Endometrium (tissue), 2 donors: ENCODE measurements at regions not wholly inside any gene's neighbourhood (a gene's known extent, or its start where the extent isn't known, plus 50 kb on each side); places are given as distances from the start of the nearest gene placed in this dataset.

Source experiments
- FAIRE-seq: peaks from 2 replicates; lab custom pipeline; 2012; peaks lifted over from hg19 to GRCh38; lab: Jason Lieb, UNC
- donor health status: control.
- donor health status: control.

DNA sequence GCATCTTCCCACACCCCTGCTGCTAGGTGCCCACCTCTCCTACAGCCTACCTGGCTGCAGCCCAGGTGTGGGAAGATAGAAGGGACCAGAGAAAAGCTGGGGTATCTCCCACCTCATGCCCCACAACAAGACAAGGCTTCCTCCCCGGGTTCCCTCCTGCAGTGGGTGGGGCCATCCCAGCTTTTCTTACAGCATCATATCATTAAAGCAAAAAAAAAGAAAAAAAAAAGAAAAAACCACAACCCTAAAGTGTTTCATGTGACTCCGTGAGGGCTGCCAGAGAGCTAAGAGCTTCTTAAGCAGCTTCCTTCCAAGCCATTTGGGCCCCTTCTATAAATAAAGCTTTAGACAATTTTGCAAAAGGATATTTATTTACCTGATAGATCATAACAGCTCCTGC lies 455.4 kb upstream of the TSHZ3 start:
- FAIRE-seq = no peak

DNA sequence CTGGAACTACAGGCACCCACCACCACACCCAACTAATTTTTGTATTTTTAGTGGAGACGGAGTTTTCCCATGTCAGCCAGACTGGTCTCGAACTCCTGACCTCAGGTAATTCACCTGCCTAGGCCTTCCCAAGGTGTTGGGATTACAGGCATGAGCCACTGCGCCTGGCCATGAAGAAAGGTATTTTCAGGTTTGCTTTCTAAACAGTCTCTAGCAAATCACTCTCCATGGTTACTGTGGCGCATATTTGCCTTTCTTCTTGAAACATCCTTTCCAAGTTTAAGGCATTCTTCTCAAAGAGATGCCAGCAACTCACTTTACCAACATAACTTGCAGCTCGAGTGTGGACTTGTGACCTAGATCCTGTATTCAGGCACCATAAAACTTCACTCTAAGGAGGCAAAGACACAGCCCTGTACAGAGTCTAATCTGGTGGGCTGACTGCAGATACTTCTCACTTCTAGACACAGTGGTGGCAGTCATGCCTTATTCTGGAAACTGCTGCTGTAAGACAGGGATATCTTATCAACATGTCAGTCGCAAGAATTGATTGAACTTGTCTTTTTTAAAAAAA lies 461.4 kb upstream of the TSHZ3 start:
- no peak for FAIRE-seq

GRCh38 chr19:31817971-31818797 lies 468.9 kb upstream of the TSHZ3 start:
- no peak for FAIRE-seq

DNA sequence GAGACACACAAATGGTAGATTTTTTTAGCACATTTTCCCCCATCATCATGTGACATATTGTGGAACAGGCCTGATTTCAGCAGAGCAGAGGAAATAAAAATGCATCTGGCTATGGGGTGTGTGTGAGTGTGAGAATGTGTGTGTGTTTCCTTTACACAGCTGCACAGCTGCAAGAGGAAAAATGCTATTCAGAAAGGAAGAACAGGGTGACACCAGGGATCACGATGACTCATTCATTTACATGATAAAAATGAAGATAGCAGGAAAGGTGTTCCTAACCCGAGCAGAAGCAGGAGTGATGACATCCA lies 469.5 kb upstream of the TSHZ3 start:
- FAIRE-seq = peak; percentile 21

DNA sequence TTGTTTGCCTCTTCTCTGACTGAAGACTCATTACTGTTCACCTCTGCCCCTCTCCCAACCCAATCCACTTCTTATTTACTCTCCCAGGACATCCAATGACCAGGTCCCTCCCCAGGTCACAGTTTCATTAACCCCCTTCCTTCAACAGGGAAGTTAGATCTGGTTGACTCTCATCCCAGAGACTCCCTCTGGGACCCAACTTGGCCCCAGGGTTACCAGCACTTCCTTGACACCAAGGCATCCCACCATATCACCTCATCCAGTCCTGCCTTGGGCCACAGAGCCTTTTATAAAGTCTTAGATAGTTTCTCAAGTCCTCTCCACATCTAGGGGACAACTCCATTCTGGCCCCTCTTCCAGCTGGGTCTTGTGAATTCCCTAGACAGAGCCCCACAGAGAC lies 470.6 kb upstream of the TSHZ3 start:
- FAIRE-seq = no peak

GRCh38 chr19:31821346-31821745 lies 472.1 kb upstream of the TSHZ3 start:
- FAIRE-seq = no peak

- FAIRE-seq = no peak
These were observed 476.2 kb upstream of the TSHZ3 start for GRCh38 chr19:31825134-31826094.

DNA sequence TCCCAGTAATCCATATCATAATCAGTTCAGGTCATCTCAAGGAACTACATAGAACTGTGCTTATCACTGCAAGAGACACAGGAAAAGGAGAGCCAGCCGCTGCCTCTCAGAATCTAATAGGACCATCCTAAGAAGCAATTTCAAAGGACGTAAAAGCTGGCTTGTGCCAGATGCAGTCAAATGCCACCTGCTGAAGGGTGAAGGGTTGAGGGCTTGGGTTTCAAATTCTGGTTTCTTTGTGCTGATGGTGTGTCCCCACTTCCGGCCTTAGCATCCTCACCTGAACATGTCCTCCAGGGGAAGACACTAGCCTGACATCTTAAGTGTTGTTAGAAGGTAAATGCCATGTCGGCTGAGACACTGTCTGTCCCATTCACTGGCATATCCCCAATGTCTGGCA lies 477.1 kb upstream of the TSHZ3 start:
- no peak for FAIRE-seq

- FAIRE-seq = no peak
These were observed 482.4 kb upstream of the TSHZ3 start for GRCh38 chr19:31831421-31832175.

GRCh38 chr19:31832176-31832548 lies 482.9 kb upstream of the TSHZ3 start:
- FAIRE-seq = no peak

DNA sequence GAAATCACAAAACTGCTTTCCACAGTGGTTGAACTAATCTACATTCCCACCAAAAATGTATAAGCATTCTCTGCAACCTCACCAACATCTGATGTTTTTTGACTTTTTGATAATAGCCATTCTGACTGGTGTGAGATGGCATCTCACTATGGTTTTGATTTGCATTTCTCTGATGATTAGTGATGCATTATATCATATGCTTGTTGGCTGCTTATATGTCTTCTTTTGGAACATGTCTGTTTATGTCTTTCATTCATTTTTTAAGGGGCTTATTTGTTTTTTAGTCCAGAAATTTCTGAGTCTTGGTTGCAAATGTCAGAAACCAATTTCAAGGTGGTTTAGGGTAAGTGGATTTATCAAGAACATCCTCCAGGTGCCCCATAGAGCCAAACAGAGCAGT lies 484.8 kb upstream of the TSHZ3 start:
- FAIRE-seq = no peak

DNA sequence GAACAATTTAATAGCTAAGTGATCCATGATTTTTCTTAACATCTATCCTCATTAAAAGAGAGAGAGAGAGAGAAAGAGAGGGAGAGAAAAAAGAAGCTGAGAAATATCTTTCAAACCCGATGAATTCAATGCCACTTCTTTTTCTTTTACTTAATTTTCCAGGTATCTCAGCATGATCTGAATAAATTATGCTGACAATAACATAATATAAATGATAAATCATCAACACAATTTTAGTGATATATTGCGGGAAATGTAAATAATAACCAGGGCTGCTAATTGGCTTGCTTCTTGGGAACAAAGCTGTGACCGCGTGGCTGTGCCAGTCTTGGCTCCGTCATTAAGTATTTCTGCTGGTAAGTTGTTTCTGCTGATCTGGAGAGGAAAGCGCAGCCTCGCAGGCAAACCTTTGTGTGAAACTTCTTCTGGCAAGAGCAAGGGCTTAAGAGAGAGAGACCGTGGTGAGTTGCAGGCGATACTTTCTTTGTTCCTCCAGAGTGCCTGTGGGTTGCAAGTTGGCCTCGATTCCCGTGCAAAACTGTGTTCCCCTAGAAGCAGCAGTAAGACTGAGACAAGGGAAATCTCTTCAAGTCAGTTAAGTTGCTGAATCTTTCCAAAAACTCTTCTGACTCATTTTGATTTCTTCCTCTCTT lies 489.1 kb upstream of the TSHZ3 start:
- FAIRE-seq = no peak

GRCh38 chr19:31840371-31840770 lies 491.1 kb upstream of the TSHZ3 start:
- FAIRE-seq = no peak

DNA sequence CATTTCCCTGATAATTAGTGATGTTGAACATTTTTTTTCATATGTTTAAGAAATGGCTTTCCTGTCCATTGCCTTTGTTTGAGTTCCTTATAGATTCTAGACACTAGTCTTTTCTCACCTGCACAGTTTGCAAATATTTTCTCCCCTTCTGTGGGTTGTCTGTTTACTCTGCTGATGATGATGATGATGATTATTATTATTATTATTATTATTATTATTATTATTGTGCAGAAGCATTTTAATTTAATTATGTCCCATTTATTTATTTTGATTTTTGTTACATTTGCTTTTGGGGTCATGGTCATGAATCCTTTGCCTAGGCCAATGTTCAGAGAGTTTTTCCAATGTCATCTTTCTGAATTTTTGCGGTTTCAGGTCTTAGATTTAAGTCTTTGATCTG lies 492.5 kb upstream of the TSHZ3 start:
- no peak for FAIRE-seq

- FAIRE-seq = no peak
These were observed 482.3 kb upstream of the ZNF507 start for GRCh38 chr19:31863122-31863521.

DNA sequence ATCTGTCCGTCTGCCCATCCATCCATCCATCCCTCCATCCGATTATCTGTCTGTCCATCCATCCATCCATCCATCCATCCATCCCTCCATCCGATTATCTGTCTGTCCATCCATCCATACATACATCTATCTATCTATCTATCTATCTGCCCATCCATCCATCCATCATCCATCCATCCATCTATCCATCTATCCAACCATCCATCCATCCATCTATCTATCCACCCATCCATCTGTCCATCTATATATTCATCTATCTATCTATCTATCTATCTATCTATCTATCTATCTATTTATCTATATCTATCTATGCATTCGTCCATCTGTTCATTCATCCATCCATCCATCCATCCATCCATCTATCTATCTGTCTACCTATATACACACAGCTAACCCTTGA lies 471.1 kb upstream of the ZNF507 start:
- no peak for FAIRE-seq

DNA sequence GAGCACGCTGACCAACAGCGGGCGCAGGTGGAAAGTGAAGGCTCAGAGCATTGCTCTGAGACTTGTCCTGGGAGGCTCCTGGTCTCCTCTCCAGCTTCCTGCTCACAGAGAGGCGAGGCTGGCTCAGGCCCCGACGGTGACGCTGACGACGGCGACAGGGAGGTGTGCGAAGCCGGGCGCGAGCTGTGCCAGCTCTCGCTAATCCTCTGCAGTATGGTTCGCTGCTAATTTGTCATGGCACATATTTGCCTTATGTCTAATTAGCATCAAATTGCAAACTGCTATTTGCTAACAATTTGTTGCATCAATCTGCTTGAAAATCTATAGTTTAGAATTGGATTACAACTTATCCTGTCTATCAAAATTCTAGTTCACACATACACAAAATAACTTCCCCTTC lies 469.8 kb upstream of the ZNF507 start:
- FAIRE-seq = no peak

- no peak for FAIRE-seq
These were observed 465.1 kb upstream of the ZNF507 start for GRCh38 chr19:31880283-31880682.

- no peak for FAIRE-seq
These were observed 463.4 kb upstream of the ZNF507 start for GRCh38 chr19:31881988-31882387.

DNA sequence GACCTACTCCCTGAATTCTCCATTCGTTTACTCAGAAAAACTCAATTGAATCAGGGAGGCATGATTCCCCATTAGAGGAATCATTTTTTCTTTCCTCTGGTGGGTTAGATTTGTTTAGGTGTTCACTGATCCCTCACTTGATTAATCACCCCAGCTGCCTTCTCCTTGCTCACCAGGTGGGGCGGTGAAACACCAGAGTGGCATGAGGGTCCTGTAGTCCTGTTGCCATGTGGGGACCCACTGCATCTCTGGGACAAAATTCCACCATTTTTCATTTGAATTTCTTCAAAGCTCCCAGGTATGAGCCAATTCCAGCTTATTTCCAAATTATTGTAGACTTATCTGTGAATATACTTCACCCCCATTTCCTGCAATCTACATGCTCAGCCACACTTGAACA lies 462.7 kb upstream of the ZNF507 start:
- FAIRE-seq = no peak

- no peak for FAIRE-seq
These were observed 462.0 kb upstream of the ZNF507 start for GRCh38 chr19:31883296-31883990.
